Progenitor cell of endocrine pancreas (in vitro differentiated cells): ENCODE measurements at regions not wholly inside any gene's neighbourhood (a gene's known extent, or its start where the extent isn't known, plus 50 kb on each side); places are given as distances from the start of the nearest gene placed in this dataset.
"Not testable (repeated sequence)": the region's sequence is repeated elsewhere in the genome, so short reads cannot be mapped to it uniquely, and the experiment has no call there.

ENCODE experiments used
- DNase-seq: peaks from one replicate; pipeline ENCODE4 v3.0.0; 2021; ENCODE audit warnings: low spot score; ENCODE audit not compliant: unreplicated experiment
- H3K27ac Mint-ChIP-seq: 2 replicates; pipeline ENCODE4 v1.8.0; 2021; ENCODE audit warnings: mild to moderate bottlenecking, moderate library complexity, mixed read lengths
- H3K27me3 Mint-ChIP-seq: 2 replicates; pipeline ENCODE4 v1.8.0; 2021; ENCODE audit warnings: mixed read lengths
- H3K36me3 Mint-ChIP-seq: 2 replicates; pipeline ENCODE4 v1.8.0; 2022; ENCODE audit warnings: mixed read lengths; ENCODE audit not compliant: insufficient read depth
- H3K4me1 Mint-ChIP-seq: 2 replicates; pipeline ENCODE4 v1.8.0; 2021; ENCODE audit warnings: low read depth, mixed read lengths
- H3K4me3 Mint-ChIP-seq: 2 replicates; pipeline ENCODE4 v1.8.0; 2021; ENCODE audit warnings: low read depth, mild to moderate bottlenecking, moderate library complexity, mixed read lengths
- H3K9me3 Mint-ChIP-seq: 2 replicates; pipeline ENCODE4 v1.8.0; 2021; ENCODE audit warnings: low read depth, mixed read lengths
- CTCF ChIP-seq: fragments of 200-600 bp; sonication (generic); IDR thresholded peaks from one replicate; pipeline ENCODE4 v1.5.0; 2021; ENCODE audit warnings: antibody characterized with exemption, mild to moderate bottlenecking; ENCODE audit not compliant: unreplicated experiment

GRCh38 chr12:91721023-91721422 lies 424.6 kb downstream of the BTG1 start:
- Mint-ChIP-seq H3K36me3 (no peaks in the 10 kb centered on the region), H3K4me3 (no peak overlapping the region), H3K9me3 (peaks cover 2% of the 10 kb centered on the region), H3K27ac (no peak overlapping the region), H3K27me3 (no peaks in the 10 kb centered on the region), H3K4me1 (no peaks in the 10 kb centered on the region)
- no peak for TF ChIP-seq CTCF
- no peak for DNase-seq

- Mint-ChIP-seq H3K27me3 (no peaks in the 10 kb centered on the region), H3K4me3 (no peak overlapping the region), H3K36me3 (no peaks in the 10 kb centered on the region), H3K9me3 (peaks cover under 1% of the 10 kb centered on the region), H3K27ac (no peak overlapping the region), H3K4me1 (no peaks in the 10 kb centered on the region)
- no peak for TF ChIP-seq CTCF
- DNase-seq = no peak
These were observed 427.3 kb downstream of the BTG1 start for GRCh38 chr12:91718326-91718725.

- H3K36me3 Mint-ChIP-seq = no peaks in the 10 kb centered on the region
- H3K9me3 Mint-ChIP-seq = no peaks in the 10 kb centered on the region
- H3K4me1 Mint-ChIP-seq = no peaks in the 10 kb centered on the region
- no peaks in the 10 kb centered on the region for H3K27me3 Mint-ChIP-seq
- H3K27ac Mint-ChIP-seq = no peak overlapping the region
- no peak for TF ChIP-seq CTCF
- no peak for DNase-seq
- H3K4me3 Mint-ChIP-seq = no peak overlapping the region
These were observed 427.8 kb downstream of the BTG1 start for GRCh38 chr12:91717804-91718203.

GRCh38 chr12:91711925-91712324 lies 433.7 kb downstream of the BTG1 start:
- not testable (repeated sequence) for H3K4me1 Mint-ChIP-seq, H3K27me3 Mint-ChIP-seq, H3K9me3 Mint-ChIP-seq, H3K36me3 Mint-ChIP-seq, H3K4me3 Mint-ChIP-seq, H3K27ac Mint-ChIP-seq, DNase-seq

DNA sequence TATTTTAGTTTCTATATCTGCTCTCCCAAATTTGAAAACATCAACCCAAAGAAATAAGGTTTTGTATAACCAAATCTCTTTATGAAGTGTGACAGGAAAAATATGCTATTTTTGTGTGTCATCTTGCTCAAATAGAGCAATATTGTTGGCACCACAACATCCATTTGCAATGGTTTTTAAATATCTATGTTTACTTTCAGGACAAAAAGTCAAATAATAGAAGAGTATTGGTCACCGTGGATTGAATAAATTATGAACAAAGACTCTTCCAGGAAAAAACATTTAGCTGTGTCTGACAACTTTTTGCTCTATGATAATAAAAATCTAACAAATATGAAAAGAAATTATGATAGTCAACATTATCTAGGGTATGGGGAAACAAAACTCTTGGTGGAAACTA lies 439.2 kb downstream of the BTG1 start:
- no peaks in the 10 kb centered on the region for H3K4me1 Mint-ChIP-seq
- DNase-seq = no peak
- no peak overlapping the region for H3K4me3 Mint-ChIP-seq
- no peak overlapping the region for H3K27ac Mint-ChIP-seq
- H3K36me3 Mint-ChIP-seq = no peaks in the 10 kb centered on the region
- no peaks in the 10 kb centered on the region for H3K27me3 Mint-ChIP-seq
- TF ChIP-seq CTCF = no peak
- no peaks in the 10 kb centered on the region for H3K9me3 Mint-ChIP-seq

- TF ChIP-seq CTCF = no peak
- no peak for DNase-seq
These were observed 441.2 kb downstream of the BTG1 start for GRCh38 chr12:91704446-91704845.

More at GRCh38 chr12:91704446-91704845, 441.2 kb downstream of the BTG1 start:
- Mint-ChIP-seq H3K27ac (no peak overlapping the region), H3K27me3 (no peaks in the 10 kb centered on the region), H3K4me1 (peaks cover 2% of the 10 kb centered on the region), H3K4me3 (no peak overlapping the region), H3K36me3 (no peaks in the 10 kb centered on the region), H3K9me3 (no peaks in the 10 kb centered on the region)
